ENCODE measurements at regions not wholly inside any gene's neighbourhood (a gene's known extent, or its start where the extent isn't known, plus 50 kb on each side); places are given as distances from the start of the nearest gene placed in this dataset.

DNA sequence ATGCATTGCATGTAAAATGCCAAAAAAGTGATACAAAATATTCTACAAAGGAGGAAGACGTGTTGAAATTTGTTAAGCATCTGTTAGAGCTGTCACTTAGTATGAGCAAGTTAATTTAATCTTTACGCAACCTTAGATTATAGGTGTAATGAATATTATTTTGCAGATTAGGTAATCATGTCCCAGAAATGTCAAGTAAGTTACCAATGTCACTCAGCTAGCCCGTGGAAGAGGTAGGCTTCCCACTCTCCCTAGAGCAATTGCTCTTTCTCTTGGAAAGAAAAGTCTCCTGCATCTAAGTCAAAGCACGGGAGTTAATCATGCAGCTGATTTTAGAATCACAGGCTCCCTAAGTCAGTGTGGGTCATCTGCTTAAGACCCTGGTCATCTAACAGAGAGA, 830.4 kb upstream of the IGFBP3 start:
- Mint-ChIP-seq H3K9me3 (peaks cover 5% of the 10 kb centered on the region), H3K27me3 (no peaks in the 10 kb centered on the region), H3K4me1 (ENCODE audit: low read depth) (no peaks in the 10 kb centered on the region), H3K27ac (no peak overlapping the region), H3K36me3 (ENCODE audit: low read depth) (no peaks in the 10 kb centered on the region), H3K4me3 (no peak overlapping the region)
- peaks cover 0 to 12% of the 10 kb centered on the region in 2 experiments for H3K9me3 ChIP-seq (ENCODE audit: control insufficient read depth in 1 of 2, insufficient read depth in 1 of 2, low read length in 2 of 2)
- no peak overlapping the region for H3K4me3 ChIP-seq (ENCODE audit: low read length)
- DNase-seq: no peak
- TF ChIP-seq, protein P1, sequence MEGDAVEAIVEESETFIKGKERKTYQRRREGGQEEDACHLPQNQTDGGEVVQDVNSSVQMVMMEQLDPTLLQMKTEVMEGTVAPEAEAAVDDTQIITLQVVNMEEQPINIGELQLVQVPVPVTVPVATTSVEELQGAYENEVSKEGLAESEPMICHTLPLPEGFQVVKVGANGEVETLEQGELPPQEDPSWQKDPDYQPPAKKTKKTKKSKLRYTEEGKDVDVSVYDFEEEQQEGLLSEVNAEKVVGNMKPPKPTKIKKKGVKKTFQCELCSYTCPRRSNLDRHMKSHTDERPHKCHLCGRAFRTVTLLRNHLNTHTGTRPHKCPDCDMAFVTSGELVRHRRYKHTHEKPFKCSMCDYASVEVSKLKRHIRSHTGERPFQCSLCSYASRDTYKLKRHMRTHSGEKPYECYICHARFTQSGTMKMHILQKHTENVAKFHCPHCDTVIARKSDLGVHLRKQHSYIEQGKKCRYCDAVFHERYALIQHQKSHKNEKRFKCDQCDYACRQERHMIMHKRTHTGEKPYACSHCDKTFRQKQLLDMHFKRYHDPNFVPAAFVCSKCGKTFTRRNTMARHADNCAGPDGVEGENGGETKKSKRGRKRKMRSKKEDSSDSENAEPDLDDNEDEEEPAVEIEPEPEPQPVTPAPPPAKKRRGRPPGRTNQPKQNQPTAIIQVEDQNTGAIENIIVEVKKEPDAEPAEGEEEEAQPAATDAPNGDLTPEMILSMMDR (IDR thresholded peaks at IDR 0.05): no peak
- POLR2A ChIA-PET: no interaction called here
- no peaks in the 10 kb centered on the region for H3K27me3 ChIP-seq (ENCODE audit: control insufficient read depth in 1 of 2, insufficient read depth in 2 of 2, low read length in 2 of 2)
- ATAC-seq (ENCODE audit: poor library complexity): no peak
- no peak overlapping the region for H3K27ac ChIP-seq (ENCODE audit: low read depth in 1 of 2, low read length in 2 of 2)
- no peaks in the 10 kb centered on the region for H3K36me3 ChIP-seq (ENCODE audit: insufficient read depth, low read length)
- CTCF ChIA-PET: no interaction called here
- intact Hi-C loops (cut with DNase I, micrococcal nuclease): no loop called here
- no peaks in the 10 kb centered on the region for H3K4me1 ChIP-seq (ENCODE audit: insufficient read depth, low read length)

DNA sequence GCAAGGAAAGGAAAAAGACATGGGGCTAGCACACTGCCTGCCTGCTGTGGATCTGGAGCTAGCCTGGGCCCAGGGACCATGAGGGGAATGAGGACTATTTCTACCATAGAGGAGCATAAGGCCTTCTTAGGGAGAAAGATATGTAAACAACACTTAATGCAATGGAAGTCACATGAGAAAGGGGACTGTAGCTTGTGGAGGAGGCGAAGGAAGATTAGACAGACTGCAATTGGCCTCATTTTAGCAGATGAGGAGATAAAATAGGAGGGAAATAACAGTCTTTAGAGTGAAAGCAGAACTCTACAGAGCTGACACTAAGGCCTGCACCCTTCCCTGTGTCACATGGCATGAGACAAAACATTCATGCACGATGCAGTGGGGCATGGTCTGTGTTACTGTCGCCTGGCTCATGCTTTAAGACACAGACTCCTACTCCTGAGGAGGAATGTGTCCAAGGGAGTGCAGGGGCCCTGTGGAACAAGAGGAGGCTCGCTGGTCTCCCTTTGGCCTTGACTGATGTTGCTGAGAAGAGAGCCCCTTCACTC, 829.3 kb upstream of the IGFBP3 start:
- Histone ChIP-seq H3K4me3 (ENCODE audit: low read length) (no peak overlapping the region), H3K36me3 (ENCODE audit: insufficient read depth, low read length) (no peaks in the 10 kb centered on the region), H3K27ac (ENCODE audit: low read depth in 1 of 2, low read length in 2 of 2) (no peak overlapping the region), H3K9me3 (ENCODE audit: control insufficient read depth in 1 of 2, insufficient read depth in 1 of 2, low read length in 2 of 2) (peaks cover 0 to 12% of the 10 kb centered on the region in 2 experiments), H3K4me1 (ENCODE audit: insufficient read depth, low read length) (no peaks in the 10 kb centered on the region), H3K27me3 (ENCODE audit: control insufficient read depth in 1 of 2, insufficient read depth in 2 of 2, low read length in 2 of 2) (no peaks in the 10 kb centered on the region)
- H3K4me3 Mint-ChIP-seq: no peak overlapping the region
- no peaks in the 10 kb centered on the region for H3K36me3 Mint-ChIP-seq (ENCODE audit: low read depth)
- TF ChIP-seq, protein P1 (IDR thresholded peaks at IDR 0.05): no peak
- DNase-seq (no peak), ATAC-seq (ENCODE audit: poor library complexity) (no peak)
- H3K9me3 Mint-ChIP-seq: peaks cover 6% of the 10 kb centered on the region
- no peaks in the 10 kb centered on the region for H3K4me1 Mint-ChIP-seq (ENCODE audit: low read depth)
- ChIA-PET POLR2A (no interaction called here), CTCF (no interaction called here)
- H3K27ac Mint-ChIP-seq: no peak overlapping the region
- intact Hi-C loops (cut with DNase I, micrococcal nuclease): no loop called here
- no peaks in the 10 kb centered on the region for H3K27me3 Mint-ChIP-seq

DNA sequence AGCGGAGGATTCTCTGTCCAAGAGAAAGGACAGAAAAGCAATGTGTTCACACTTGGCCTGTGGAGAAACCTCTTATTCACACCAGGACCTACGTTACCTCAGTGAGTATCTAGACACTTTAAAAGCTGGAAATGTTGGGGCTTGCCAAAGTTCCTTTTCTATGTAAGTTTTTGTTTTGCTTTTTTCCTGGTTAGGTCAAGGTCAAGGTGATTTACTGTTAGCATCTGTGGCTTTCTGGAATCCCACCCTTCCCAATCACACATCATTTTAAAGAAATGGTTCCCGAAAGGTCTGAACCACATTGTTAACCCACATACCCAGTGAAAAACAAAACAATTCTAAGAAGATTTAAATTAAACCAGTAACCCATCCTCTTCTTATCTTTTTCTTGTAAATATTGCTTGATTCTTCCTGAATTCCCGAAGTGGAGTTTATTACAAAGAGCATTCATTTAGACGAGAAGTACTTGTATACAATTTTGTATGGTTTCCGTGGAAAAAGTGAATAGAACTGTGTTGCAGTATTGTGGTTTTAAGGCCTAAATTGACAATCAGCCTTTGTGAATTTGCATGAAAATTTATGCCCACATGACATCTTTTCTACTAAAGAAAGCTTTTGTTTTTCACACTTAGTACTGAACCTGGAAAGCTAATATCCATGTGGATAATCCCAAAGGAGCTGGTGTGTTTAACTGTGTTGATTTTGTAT, 827.0 kb upstream of the IGFBP3 start:
- intact Hi-C loops (cut with DNase I, micrococcal nuclease): no loop called here
- no peak overlapping the region for H3K4me3 Mint-ChIP-seq
- DNase-seq (no peak), ATAC-seq (ENCODE audit: poor library complexity) (no peak)
- Histone ChIP-seq H3K36me3 (ENCODE audit: insufficient read depth, low read length) (no peaks in the 10 kb centered on the region), H3K27ac (ENCODE audit: low read depth in 1 of 2, low read length in 2 of 2) (no peak overlapping the region), H3K4me1 (ENCODE audit: insufficient read depth, low read length) (no peaks in the 10 kb centered on the region), H3K4me3 (ENCODE audit: low read length) (no peak overlapping the region), H3K27me3 (ENCODE audit: control insufficient read depth in 1 of 2, insufficient read depth in 2 of 2, low read length in 2 of 2) (no peaks in the 10 kb centered on the region), H3K9me3 (ENCODE audit: control insufficient read depth in 1 of 2, insufficient read depth in 1 of 2, low read length in 2 of 2) (peaks cover 0 to 12% of the 10 kb centered on the region in 2 experiments)
- H3K9me3 Mint-ChIP-seq: peaks cover 6% of the 10 kb centered on the region
- no peaks in the 10 kb centered on the region for H3K4me1 Mint-ChIP-seq (ENCODE audit: low read depth)
- no peaks in the 10 kb centered on the region for H3K36me3 Mint-ChIP-seq (ENCODE audit: low read depth)
- H3K27ac Mint-ChIP-seq: no peak overlapping the region
- ChIA-PET CTCF (no interaction called here), POLR2A (no interaction called here)
- TF ChIP-seq, protein P1 (IDR thresholded peaks at IDR 0.05): no peak
- H3K27me3 Mint-ChIP-seq: no peaks in the 10 kb centered on the region

Measured in CD4-positive, alpha-beta T cell (primary cell).